HG03342 (cell line): ENCODE measurements at regions not wholly inside any gene's neighbourhood (a gene's known extent, or its start where the extent isn't known, plus 50 kb on each side); places are given as distances from the start of the nearest gene placed in this dataset.
"Not testable (repeated sequence)": the region's sequence is repeated elsewhere in the genome, so short reads cannot be mapped to it uniquely, and the experiment has no call there.

Experiments
- ATAC-seq: cut with Tn5 transposase; IDR thresholded peaks from one replicate; pipeline ENCODE4 v1.9.1; 2021; ENCODE audit warnings: mild to moderate bottlenecking, moderate library complexity; ENCODE audit not compliant: unreplicated experiment

DNA sequence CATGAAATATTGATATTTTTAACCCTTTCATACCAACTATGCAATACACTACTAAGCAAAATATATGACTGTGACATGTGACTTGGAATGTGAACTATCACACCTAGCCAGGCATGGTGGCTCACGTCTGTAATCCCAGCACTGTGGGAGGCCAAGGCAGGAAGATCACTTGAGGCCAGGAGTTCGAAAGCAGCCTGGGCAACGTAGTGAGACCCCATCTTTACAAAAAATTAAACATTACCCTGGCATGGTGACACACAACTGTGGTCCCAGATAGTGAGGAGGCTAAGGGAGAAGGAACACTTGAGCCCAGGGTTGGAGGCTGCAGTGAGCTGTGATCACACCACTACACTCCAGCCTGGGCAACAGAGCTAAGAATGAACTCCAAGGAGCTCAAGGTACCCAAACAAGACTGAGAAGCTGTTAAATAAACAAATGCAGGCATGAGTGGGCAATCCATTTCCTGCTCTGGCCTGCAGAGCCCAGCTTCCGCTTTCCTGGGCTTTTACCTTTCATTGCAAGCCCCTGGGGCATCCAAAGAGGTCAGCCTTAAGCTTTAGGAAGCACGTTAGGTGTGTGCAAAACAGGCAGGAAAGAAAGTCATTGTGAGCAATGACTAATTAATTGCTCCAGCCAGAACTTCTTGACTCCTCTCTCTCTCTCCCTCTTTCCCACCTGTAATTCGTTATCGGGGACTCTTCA lies 162.1 kb upstream of the FOXK1 start:
- ATAC-seq = no peak

DNA sequence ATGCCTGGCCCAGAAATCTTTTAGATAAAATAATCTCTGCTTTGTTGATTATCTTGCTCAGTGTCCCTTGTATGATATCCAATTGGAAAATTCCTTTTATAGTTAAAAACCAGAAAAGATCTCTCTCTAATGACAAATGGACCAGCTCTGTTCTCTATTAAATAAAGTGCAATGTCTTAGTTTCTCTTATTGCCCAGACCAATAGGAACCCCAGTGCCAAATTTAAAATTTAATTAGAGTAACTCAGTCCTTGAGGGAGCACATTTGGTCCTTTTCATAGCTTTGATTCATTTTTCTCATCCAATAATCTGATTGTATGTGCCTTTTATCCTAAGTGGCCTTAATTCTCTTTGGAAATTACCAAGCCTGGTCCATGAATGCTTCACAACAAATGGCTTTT lies 158.9 kb upstream of the FOXK1 start:
- ATAC-seq = no peak

DNA sequence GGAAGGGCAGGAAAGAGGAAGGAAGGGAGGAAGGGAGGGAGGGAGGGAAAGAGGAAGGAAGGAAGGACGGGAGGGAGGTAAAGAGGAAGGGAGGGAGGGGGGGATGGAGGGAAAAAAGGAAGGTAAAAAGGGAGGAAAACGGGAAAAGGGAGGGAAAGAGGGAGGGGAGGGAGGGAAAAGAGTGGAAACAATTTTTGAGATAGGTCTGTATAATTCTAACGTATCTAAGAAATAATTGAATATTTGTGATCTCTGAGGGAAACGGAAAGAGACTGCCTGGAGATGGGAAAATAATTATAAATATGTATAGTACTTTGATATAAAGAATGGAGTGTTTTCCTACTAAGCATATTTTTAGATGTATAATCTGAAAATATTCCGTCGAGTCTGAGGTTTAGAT lies 158.2 kb upstream of the FOXK1 start:
- no peak for ATAC-seq

DNA sequence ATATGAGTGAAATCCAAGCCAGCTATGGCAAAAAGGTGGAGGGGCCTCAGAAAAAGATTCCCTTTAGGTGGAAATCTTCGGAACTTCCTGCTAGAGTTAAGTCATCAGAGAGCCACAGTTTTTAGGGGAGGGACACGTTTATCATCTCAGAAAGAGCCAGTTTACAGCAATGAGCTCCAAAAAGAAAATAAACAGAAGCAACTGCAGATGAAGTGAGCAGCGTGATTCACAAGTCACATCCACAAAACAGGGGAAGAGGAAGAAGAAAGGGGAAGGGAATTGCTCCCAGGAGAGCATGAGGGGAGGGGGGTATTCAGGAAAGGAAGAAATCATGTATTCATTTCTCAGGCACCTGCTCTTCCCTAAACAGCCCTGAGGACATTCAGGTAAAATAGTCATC lies 156.2 kb upstream of the FOXK1 start:
- no peak for ATAC-seq

DNA sequence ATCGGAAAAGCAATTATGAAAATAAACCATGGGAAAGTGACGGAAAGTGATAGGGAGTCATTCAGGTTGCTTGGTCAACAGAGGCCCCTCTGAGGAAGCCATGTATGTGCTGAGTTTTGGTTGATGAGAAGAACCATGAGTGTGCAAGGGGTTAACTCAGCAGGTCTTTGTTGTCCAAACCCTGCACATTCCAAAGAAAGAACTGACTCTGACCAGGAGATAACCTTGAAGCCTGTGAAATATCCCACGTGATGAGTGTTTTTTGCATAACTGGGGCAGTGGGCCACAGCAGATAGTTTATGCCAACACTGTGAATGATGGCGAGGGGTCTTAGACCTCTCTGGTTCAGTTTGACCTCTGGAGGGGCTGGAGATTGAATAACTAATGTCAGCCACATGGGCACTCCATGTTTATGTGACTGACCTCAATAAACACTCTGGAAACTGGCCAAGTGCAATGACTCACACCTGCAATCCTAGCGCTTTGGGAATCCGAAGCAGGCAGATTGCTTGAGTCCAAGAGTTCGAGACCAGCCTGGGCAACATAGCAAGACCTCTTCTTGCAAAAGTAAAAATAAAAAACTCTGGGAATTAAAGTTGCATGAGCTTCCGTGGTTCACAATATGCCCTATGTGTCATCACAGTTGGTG lies 154.0 kb upstream of the FOXK1 start:
- no peak for ATAC-seq

DNA sequence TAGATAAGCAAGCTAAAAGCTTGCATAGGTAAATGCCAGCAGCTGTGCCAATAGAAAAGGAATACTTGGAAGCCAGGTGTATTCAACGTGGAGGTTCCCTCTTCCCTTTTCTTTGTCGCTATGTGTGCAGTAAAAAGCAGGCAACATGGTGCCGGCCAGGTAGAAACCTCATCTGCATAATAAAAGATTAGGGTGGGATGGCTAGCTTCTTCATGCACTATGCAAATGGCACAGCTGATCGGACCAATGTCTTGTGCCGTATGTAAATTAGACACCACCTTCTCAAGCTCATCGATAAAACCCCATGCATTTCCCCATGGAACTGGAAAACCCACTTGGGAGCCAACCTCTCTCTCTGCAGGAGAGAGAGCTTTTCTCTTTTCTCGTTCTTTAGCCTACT lies 150.9 kb upstream of the FOXK1 start:
- no peak for ATAC-seq

DNA sequence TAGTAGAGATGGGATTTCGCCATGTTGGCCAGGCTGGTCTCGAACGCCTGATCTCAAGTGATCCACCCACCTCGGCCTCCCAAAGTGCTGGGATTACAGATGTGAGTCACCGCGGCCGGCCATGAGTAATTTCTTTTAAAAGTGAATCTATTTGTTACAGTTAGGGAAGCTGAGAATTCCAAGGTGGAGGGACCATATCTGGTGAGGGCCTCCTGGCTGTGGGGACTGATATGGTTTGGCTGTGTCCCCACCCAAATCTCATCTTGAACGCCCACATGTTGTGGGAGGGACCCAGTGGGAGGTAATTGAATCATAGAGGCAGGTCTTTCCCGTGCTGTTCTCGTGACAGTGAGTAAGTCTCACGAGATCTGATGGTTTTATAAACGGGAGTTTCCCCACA lies 148.8 kb upstream of the FOXK1 start:
- not testable (repeated sequence) for ATAC-seq

DNA sequence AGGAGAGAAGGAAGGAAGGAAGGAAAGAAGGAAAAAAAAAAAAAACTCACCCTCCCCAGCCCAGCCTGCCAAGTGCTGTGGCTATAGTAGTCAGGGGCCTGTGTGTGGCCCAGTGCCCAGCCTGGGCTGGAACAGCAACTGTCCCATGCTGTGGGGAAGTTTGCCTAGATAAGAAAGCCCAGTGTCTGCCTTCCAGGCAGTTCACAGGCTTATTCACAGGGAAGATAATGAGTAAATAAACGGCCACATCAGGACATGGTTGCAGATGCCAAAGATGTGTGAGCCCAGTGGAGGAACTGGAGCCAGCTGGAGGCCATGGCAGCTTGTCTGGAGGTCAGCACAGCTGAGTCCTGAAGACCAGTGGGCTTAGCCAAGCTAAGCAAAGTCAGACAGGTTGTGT lies 132.4 kb upstream of the FOXK1 start:
- ATAC-seq = no peak

DNA sequence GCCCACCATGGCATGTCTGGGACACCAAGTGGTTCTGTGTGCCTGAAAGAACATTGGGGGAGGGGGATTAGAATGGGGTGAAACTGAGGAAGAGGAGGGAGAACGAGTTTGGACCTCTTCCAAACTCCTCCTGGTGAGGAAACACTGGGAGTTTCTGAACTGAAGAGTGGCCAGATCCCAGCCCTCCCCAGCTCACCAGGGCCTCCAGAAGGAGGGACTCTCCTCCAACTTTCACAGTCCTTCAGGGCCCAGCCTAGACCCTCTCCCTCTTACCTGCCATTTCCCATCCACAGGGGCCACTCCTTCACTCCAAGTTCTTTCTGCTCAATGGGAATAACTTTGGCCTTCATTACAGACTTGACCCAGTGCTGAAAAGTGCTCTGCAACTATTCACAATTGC lies 132.0 kb upstream of the FOXK1 start:
- ATAC-seq = no peak

DNA sequence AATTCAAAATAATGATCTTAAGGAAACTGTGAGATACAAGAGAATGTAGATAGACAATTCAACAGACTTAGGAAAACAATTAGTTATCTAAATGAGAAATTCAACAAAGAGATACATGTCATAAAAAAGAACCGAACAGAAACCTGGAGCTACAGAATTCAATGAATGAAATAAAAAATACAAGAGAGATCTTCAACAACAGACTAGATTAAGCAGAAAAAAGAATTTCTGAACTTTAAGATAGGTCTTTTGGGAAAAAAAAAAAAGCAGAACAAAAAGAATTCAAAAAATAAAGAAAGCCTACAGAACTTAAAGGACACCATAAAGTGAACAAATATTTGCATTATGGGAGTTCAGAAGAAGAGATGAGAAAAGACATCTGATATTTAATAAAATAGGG lies 129.1 kb upstream of the FOXK1 start:
- no peak for ATAC-seq

DNA sequence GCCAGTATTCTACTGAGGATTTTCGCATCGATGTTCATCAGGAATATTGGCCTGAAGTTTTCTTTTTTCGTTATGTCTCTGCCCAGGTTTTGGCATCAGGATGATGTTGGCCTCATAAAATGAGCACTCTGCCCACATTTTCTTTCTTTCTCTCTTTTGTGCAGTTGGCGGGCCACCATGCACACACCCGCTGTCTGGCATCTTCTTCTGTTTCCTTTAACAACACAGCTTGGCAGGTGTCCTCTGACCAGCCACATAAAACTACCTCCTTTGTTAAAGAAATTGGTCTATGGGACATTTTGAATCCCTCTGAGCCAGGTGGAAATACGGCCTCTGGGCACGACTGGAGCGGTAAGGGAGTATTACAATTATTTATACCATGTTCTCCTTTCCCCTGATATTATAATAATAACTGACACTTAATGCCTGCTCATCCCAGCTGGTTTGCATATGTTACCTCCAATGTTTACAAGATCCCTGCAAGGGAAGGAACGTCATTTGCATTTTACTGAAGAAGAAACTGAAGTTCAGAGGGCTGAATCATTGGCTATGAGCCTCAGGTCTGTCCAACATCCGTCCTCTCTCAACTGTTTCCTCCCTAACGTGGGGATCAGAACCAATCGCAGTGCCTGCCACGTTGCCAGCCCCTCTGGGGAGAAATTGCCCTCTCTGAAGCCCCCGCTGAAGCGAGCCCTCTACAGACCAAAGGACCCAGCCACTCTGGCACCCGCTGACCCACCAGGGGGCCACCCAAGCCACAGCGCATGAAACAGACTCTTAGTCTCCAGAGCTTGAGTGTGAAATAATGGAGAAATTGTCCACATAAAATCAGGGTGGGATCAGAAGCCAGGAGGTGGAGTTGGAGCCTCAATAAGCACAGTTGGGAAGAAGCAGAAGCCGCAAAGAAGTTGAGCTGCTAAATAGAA lies 125.0 kb upstream of the FOXK1 start:
- no peak for ATAC-seq

DNA sequence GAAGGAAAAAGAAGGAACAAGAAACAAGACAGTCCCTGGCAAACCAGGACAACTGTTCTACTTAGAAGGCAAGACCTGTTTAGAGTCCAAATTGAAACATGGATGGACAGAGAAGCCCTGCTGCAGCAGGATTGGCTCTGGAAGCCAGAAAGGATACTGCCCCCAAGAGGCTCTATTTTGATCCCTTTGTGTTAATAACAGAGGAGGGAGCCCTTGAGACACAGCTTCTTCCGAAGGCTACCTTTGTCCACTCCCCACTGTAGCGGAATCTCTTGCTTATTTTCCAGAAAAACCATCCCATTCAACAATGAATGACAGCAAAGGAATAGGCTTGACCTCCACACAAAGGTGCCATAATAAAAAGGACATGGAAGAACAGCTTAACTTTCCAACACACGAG lies 120.3 kb upstream of the FOXK1 start:
- no peak for ATAC-seq

DNA sequence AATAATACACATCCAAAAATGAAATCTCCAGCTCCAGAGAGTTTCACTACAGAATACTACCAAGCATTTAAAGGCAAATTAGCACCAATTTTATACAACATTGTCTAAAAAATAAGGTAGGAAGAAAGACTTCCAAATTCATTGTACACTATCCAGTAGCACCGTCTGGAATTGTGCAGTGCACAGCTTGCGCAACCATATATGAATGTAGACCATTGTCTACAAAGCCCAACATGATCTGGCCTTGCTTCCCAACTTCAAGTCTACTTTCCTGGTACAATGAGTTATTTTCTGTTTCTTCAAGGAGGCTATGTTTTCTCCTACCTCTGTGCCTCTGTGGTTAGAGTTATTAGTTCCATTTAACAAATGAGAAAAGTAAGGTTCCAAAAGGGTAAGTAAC lies 115.4 kb upstream of the FOXK1 start:
- no peak for ATAC-seq

DNA sequence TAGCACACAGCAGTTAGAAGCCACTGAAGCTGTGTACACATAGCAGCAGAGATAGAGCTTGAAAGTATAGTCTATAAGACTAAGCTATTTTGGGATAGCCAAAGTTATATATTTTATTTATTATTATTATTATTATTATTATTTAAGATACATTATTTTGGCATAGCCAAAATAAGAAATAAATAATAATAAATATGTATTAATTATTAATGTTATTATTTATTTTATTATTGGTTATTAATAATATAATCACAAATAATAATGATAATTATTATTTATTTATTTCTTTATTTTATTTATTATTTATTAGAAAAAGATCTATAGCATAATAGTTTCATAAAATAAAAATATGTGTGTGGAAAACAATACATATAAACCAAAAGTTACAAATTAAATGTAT lies 107.2 kb upstream of the FOXK1 start:
- ATAC-seq = no peak

DNA sequence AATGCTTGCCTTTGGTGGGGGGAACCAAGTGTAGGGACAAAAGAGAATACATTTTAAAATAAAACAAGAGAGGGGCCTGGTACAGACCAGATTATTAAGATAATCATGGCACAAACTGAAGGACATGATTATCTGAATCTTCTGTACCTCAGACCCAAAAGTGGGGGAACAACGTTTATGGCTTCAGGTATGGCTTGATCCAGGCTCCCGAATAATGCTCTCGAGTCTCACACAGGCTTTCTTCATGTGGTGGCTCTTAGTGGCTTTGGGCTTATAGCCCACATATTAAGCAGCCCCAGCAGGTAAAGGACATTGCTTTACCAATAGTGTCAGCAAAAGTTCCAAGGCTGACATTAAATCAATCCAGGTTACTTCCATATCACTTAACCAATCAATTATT lies 106.8 kb upstream of the FOXK1 start:
- ATAC-seq = no peak

DNA sequence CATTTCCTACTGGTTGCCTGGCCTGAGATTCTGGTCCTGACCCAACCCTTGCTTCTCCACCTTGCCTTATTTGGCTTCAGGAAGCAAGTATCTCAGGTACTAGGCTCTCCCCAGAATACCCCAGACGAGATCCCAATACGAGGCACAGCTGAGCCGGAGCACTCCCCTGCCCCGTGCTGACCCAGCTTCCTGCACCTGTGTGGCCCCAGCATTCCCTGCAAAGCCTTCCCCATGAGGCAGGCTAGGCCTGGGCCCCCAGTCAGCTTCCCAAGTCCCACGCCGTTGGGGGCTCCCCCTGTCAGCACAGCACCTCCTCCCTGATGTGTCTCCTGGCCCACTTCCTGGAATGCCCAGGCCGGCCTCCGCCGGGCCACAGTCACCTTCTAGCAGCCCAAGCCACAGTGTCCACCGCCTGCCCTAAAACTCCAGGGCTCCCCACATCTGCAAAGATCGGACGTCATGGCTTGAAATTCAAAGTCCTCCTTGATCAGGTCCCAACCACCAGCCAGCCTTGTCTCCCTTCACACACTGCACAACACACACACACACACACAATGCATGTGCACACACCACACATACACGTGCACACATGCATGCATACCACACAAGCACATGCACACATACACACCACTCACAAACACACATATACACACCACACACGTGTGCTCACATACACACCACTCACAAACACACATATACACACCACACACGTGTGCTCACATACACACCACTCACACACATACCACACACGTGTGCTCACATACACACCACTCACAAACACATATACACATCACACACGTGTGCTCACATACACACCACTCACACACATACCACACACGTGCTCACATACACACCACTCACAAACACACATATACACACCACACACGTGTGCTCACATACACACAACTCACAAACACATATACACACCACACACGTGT lies 78.9 kb upstream of the FOXK1 start:
- ATAC-seq = no peak

DNA sequence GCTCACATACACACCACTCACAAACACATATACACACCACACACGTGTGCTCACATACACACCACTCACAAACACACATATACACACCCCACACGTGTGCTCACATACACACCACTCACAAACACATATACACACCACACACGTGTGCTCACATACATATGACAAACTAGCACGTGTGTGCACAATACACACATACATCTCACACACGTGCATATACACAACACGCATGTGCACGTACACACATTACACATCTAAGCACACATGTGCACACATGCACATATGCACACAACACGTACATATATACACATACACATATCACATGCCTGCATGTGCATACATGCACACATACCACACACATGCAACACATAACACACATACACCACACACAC lies 78.3 kb upstream of the FOXK1 start:
- ATAC-seq = no peak

DNA sequence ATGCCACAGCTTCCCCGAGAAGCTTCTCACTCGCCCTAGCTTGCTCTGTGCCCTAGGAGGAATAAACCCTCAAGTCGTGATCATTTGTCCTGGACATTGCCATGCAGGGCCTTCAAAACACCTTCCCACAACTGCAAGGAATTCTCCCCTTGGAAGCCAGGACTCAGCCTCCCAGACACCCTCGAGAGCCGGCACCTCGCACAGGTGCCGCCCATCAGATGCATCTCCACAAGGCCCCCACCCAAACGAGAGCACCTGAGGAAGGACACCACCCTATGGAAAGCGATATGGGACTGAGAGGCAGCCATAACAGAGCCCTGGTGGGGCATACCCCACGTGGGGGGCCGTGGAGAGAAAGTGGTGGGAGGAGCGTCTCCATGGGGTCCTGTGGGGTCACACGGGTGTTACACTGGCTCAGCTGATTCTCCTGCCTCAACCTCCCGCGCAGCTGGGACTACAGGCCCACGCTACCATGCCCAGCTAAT lies 77.6 kb upstream of the FOXK1 start:
- no peak for ATAC-seq

DNA sequence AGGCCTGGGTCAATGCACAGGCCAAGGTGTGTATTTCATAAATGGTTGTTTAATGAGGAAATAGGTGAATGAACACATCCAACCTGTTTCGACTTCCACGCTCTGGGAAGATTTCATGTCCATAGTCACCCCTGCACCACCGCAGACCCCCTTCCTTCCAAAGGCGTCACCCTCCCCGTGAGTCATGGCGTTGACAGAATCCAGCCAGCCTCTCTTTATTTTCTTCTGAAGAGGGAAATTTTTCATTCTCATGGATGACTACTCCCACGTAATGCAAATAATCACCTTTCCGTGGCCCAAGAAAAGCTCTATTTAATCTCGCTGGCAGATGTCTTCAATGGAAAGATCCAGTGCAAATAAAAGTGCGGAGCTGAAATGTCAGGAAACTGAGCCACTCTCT lies 75.3 kb upstream of the FOXK1 start:
- no peak for ATAC-seq

DNA sequence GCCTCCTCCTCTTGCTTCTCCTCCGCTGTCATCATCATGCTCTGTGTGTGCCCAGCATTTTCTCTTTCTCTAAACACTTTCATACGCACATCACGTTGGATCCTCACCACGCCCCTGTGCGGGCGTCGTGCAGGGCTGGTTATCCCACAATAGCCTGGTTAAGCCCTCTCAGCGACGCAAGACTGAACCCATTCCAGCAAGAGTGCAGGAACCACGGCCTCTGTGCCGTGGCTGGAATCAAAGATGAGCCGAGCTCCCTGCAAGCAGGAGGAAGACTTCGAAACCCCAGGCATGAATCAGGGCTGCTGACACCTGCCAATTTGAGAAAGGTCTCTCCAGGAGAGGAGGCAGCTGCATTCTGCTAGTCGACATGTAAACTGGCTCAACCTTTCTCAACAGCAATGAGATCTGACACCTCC lies 74.8 kb upstream of the FOXK1 start:
- ATAC-seq = no peak

DNA sequence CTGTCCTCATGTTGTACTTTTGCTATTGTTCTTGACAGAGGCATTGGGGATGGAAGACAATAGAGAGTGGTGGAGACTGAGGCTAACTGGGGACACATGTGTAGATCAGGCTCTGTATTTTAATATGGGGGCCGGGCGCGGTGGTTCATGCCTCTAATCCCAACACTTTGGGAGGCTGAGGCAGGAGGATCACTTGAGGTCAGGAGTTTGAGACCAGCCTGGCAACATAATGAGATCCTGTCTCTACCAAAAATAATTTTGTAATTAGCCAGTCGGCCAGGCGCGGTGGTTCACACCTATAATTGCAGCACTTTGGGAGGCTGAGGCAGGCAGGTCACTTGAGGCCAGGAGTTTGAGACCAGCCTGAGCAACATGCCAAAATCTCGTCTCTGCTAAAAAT lies 72.5 kb upstream of the FOXK1 start:
- ATAC-seq = not testable (repeated sequence)
